Caco-2 (cell line): ENCODE measurements at regions not wholly inside any gene's neighbourhood (a gene's known extent, or its start where the extent isn't known, plus 50 kb on each side); places are given as distances from the start of the nearest gene placed in this dataset.

Experiments used
- BruUV-seq: library from RNA; stranded (reverse); fragments of 400-500 nt; replicated peaks from 2 replicates; lab custom pipeline; 2021; lab: Mats Ljungman, UMichigan
- CTCF ChIA-PET: fragments of 300-600 bp; sonication (Branson Sonifier 250); formaldehyde crosslinking; loops from one replicate; lab custom pipeline; 2022; ENCODE audit warnings: antibody characterized with exemption; lab: Charles Lee
- POLR2A ChIA-PET: fragments of 300-600 bp; sonication (Branson Sonifier 250); formaldehyde crosslinking; loops from one replicate; lab custom pipeline; 2022; ENCODE audit warnings: antibody characterized with exemption; lab: Charles Lee
- DNase-seq, 2 experiments: peaks; one replicate each; pipeline versions ENCODE4 v3.0.0 to v3.0.0-alpha.2; 2020 to 2022
- H3K27me3 ChIP-seq: replicated peaks from 2 replicates; pipeline ENCODE4 v1.6.0; 2011; ENCODE audit warnings: low read length; ENCODE audit not compliant: control insufficient read depth, insufficient read depth
- H3K36me3 ChIP-seq: 2 replicates; pipeline ENCODE4 v1.5.1; 2011; ENCODE audit warnings: low read length; ENCODE audit not compliant: control insufficient read depth, insufficient read depth
- H3K4me1 ChIP-seq: fragments of 250-450 bp; sonication (Bioruptor Pico); 2 replicates; pipeline ENCODE4 v1.5.1; 2020; ENCODE audit warnings: mild to moderate bottlenecking
- H3K4me3 ChIP-seq: 2 replicates; pipeline ENCODE4 v1.5.1; 2011; ENCODE audit warnings: low read depth, mild to moderate bottlenecking, control low read depth, low read length
- H3K9me3 ChIP-seq: fragments of 250-450 bp; sonication (Bioruptor Pico); 2 replicates; pipeline ENCODE4 v1.5.1; 2020; ENCODE audit warnings: mild to moderate bottlenecking, moderate library complexity
- H3K27ac Mint-ChIP-seq: one replicate; pipeline ENCODE4 v1.8.0; 2022; ENCODE audit warnings: mixed read lengths; ENCODE audit not compliant: unreplicated experiment
- H3K27me3 Mint-ChIP-seq: one replicate; pipeline ENCODE4 v1.8.0; 2022; ENCODE audit warnings: mixed read lengths; ENCODE audit not compliant: insufficient read depth, unreplicated experiment
- H3K36me3 Mint-ChIP-seq: one replicate; pipeline ENCODE4 v1.8.0; 2022; ENCODE audit warnings: mild to moderate bottlenecking, mixed read lengths; ENCODE audit not compliant: insufficient read depth, unreplicated experiment
- H3K4me1 Mint-ChIP-seq: one replicate; pipeline ENCODE4 v1.8.0; 2022; ENCODE audit warnings: low read depth, mixed read lengths; ENCODE audit not compliant: unreplicated experiment
- H3K4me3 Mint-ChIP-seq: one replicate; pipeline ENCODE4 v1.8.0; 2022; ENCODE audit warnings: mild to moderate bottlenecking, moderate library complexity, mixed read lengths; ENCODE audit not compliant: unreplicated experiment
- H3K9me3 Mint-ChIP-seq: one replicate; pipeline ENCODE4 v1.8.0; 2022; ENCODE audit warnings: mixed read lengths; ENCODE audit not compliant: unreplicated experiment
- intact Hi-C: fragments of 100-400 bp; cut with micrococcal nuclease; formaldehyde crosslinking; loops from one replicate; pipeline ENCODE4 v1.10.0; 2022; ENCODE audit not compliant: unreplicated experiment
- TF ChIP-seq, protein P1 (sequence below), 2 experiments: fragments of 200-600 bp in 1 of 2; IDR thresholded peaks; 1 replicate in 1 of 2; 2 replicates in 1 of 2; pipeline versions ENCODE4 v1.5.1 to v1.8.0; 2011 to 2022; ENCODE audit warnings: antibody characterized with exemption in 1 of 2, control low read depth in 1 of 2, inconsistent platforms in 1 of 2, low read depth in 1 of 2, low read length in 1 of 2, mild to moderate bottlenecking in 1 of 2, moderate library complexity in 1 of 2; ENCODE audit not compliant: insufficient read depth in 1 of 2, severe bottlenecking in 1 of 2, unreplicated experiment in 1 of 2

DNA sequence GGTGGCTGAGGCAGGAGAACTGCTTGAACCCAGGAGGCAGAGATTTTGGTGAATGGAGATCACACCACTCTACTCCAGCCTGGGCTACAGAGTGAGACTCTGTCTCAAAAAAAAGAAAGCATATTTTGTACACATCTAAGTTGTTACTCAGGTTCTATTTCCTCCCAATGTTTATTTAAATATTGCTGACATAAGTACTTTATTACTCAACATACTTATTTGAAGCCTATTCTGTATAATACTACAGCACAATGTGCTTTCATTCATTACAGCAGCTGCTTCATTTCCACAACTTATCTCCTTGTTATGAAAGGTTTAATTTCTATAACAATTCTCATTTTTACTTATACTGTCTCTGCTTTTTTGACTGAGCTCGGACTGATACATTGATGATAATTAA is 495.7 kb downstream of the SLITRK1 start:
- H3K27me3 Mint-ChIP-seq = no peaks in the 10 kb centered on the region

DNA sequence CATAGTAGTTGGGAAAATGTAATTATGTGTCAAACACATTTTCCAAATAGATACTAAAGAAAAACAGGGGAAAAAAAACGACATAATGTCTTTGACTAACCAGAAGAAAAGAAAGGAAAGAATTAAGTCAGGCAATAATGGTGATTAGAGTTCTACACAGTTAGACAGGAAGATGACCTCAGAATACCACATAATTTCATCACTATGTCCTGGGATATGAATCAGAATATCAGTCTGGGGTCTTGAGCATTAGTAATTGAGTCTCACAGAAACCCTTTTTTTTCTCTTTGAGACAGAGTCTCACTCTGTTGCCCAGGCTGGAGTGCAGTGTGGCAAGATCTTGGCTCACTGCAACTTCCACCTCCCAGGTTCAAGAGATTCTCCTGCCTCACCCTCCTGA is 503.4 kb downstream of the SLITRK1 start:
- intact Hi-C loops = no loop called here
- Mint-ChIP-seq H3K4me1 (no peaks in the 10 kb centered on the region), H3K27ac (no peak overlapping the region), H3K36me3 (no peaks in the 10 kb centered on the region), H3K27me3 (no peaks in the 10 kb centered on the region), H3K4me3 (no peak overlapping the region), H3K9me3 (no peaks in the 10 kb centered on the region)
- TF ChIP-seq, protein P1, sequence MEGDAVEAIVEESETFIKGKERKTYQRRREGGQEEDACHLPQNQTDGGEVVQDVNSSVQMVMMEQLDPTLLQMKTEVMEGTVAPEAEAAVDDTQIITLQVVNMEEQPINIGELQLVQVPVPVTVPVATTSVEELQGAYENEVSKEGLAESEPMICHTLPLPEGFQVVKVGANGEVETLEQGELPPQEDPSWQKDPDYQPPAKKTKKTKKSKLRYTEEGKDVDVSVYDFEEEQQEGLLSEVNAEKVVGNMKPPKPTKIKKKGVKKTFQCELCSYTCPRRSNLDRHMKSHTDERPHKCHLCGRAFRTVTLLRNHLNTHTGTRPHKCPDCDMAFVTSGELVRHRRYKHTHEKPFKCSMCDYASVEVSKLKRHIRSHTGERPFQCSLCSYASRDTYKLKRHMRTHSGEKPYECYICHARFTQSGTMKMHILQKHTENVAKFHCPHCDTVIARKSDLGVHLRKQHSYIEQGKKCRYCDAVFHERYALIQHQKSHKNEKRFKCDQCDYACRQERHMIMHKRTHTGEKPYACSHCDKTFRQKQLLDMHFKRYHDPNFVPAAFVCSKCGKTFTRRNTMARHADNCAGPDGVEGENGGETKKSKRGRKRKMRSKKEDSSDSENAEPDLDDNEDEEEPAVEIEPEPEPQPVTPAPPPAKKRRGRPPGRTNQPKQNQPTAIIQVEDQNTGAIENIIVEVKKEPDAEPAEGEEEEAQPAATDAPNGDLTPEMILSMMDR (IDR thresholded peaks at IDR 0.05; ENCODE audit: insufficient read depth in 1 of 2, low read depth in 1 of 2, low read length in 1 of 2, severe bottlenecking in 1 of 2, unreplicated experiment in 1 of 2) = no peak
- BruUV-seq = no TSS peak
- no peaks in the 10 kb centered on the region for H3K27me3 ChIP-seq
- H3K4me3 ChIP-seq = no peak overlapping the region
- H3K36me3 ChIP-seq = no peaks in the 10 kb centered on the region
- no peaks in the 10 kb centered on the region for H3K4me1 ChIP-seq
- POLR2A ChIA-PET = no interaction called here
- CTCF ChIA-PET = no interaction called here
- no peak for DNase-seq
- H3K9me3 ChIP-seq = no peaks in the 10 kb centered on the region

More for the DNA sequence above, 495.7 kb downstream of the SLITRK1 start:
- CTCF ChIA-PET = no interaction called here
- TF ChIP-seq, protein P1 (IDR thresholded peaks at IDR 0.05; ENCODE audit: insufficient read depth in 1 of 2, low read depth in 1 of 2, low read length in 1 of 2, severe bottlenecking in 1 of 2, unreplicated experiment in 1 of 2) = no peak
- BruUV-seq = no TSS peak
- Histone ChIP-seq H3K36me3 (no peaks in the 10 kb centered on the region), H3K27me3 (no peaks in the 10 kb centered on the region), H3K4me3 (no peak overlapping the region), H3K4me1 (no peaks in the 10 kb centered on the region), H3K9me3 (no peaks in the 10 kb centered on the region)
- DNase-seq = no peak
- POLR2A ChIA-PET = no interaction called here
- Mint-ChIP-seq H3K27ac (no peak overlapping the region), H3K4me3 (no peak overlapping the region), H3K4me1 (no peaks in the 10 kb centered on the region), H3K9me3 (no peaks in the 10 kb centered on the region), H3K36me3 (no peaks in the 10 kb centered on the region)
- intact Hi-C loops = no loop called here

DNA sequence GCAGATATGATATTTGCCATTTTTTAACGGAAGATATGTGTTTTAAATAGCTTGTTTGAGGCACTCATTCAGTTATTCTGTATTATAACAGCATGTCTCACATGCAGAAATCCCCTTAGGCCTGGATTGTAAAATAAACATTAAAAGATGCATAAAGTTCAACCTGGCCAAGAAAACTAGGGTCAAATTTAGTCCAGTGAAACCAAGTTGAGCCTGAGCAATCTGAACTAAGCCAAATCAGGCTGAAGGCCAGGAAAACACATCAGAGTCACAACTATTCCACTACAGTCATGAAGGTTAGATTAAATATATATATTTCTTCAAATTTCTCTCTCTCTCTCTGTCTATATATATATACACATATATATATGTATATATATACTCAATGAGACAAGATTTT is 504.8 kb downstream of the SLITRK1 start:
- no peak for DNase-seq
- H3K4me3 ChIP-seq = no peak overlapping the region

More for the DNA sequence above, 504.8 kb downstream of the SLITRK1 start:
- intact Hi-C loops = no loop called here
- Mint-ChIP-seq H3K9me3 (peaks cover 6% of the 10 kb centered on the region), H3K4me3 (no peak overlapping the region), H3K27ac (no peak overlapping the region), H3K36me3 (no peaks in the 10 kb centered on the region), H3K27me3 (no peaks in the 10 kb centered on the region), H3K4me1 (no peaks in the 10 kb centered on the region)
- no peaks in the 10 kb centered on the region for H3K4me1 ChIP-seq
- H3K27me3 ChIP-seq = no peaks in the 10 kb centered on the region
- H3K36me3 ChIP-seq = no peaks in the 10 kb centered on the region
- CTCF ChIA-PET = no interaction called here
- no peaks in the 10 kb centered on the region for H3K9me3 ChIP-seq
- POLR2A ChIA-PET = no interaction called here
- BruUV-seq = no TSS peak
- TF ChIP-seq, protein P1 (IDR thresholded peaks at IDR 0.05; ENCODE audit: insufficient read depth in 1 of 2, low read depth in 1 of 2, low read length in 1 of 2, severe bottlenecking in 1 of 2, unreplicated experiment in 1 of 2) = no peak
